Renal pelvis (tissue), 1 donor: ENCODE measurements at regions not wholly inside any gene's neighbourhood (a gene's known extent, or its start where the extent isn't known, plus 50 kb on each side); places are given as distances from the start of the nearest gene placed in this dataset.
"Not testable (repeated sequence)": the region's sequence is repeated elsewhere in the genome, so short reads cannot be mapped to it uniquely, and the experiment has no call there.

Experiments used
- DNase-seq: peaks from one replicate; pipeline ENCODE4 v3.0.0-alpha.2; 2013

DNA sequence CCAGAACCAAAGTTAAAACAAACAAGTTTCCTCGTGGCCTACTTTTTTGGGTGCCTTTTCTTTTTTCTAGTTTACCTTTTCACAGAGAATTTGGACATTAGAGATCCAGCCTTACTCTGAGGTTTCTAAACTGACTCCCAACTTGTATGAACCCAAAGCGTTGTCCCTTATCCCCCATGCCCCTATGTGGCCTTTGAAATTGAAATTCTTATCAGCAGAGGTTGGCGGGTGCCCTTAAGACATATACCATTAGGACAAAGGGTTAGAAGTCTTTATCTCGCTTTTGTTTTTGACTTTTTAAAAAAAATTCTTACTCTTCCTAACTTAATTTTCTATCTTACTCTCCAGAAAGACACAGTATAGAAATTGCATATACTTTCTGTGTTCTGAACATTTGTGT is 76.3 kb upstream of the C7orf33 start:
- DNase-seq: no peak

DNA sequence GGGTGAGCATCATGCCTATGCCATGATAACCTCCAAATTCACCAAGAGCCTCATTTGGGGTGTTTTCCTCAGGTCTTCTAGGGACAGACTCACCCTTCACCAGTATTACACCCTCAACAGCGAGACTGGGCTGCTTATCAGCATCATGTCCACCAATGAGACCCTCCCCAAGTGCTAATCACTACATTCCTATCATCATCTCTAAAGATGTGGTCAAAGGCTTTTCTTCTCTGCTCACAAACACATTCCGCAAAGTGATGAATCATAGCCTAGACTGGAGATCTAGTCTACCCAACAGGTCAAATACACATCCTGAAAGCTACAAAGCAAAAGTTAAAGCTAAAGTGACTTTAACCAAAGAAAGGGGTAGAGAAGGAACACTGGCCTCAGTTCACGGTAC is 75.3 kb upstream of the C7orf33 start:
- DNase-seq: no peak

DNA sequence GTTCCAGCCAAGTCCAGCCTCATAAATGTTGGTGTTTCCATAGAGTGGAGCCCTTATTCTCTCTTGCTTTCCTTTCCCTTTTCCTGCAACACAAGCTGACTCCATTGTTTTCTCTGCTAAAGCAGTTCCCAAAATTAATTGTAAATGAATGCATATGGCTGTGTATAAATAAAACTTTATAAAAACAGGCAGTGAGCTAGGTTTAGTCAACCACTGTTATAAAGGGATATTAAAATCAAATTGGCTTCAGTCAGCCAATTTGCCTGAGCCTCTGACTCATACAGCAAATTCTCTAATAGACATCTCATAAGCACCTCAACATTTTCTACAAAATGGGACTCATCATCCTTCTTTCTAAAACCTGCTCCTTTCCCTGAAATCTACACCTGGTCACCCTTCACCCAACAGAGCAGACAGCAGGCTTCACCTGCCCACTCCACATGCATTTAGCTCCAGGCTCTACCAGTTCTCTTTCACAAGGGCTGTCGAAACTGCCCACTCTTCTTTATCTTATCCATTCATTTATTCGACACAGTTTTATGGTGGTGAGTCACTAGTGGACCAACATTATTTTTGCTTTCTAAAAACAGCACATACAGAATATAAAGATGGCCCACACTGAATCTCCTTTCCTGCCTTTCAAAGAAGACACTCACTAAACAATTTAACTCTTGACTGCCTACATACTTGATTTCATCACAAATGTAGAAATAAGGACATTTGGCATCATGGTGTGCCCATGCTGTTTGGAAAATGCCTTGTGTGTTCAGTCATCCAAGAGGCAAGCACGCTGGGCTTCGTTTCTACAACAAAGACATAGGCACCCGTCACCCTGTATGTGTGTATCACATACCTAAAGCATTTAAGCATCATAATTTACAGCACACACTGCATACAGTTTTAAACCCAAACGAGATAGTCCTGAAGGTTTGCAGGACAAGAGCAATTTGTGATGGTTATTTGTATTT is 74.6 kb upstream of the C7orf33 start:
- DNase-seq: no peak

DNA sequence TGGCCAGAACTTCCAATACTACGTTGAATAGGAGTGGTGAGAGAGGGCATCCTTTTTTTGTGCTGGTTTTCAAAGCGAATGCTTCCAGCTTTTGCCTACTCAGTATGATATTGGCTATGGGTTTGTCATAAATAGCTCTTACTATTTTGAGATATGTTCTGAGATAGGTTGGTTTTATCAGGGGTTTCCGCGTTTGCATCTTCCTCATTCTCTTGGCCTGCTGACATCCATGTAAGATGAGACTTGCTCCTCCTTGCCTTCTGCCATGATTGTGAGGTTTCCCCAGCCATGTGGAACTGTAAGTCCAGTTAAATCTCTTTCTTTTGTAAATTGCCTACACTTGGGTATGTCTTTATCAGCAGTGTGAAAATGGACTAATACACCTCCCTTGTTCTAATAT is 71.2 kb upstream of the C7orf33 start:
- DNase-seq: not testable (repeated sequence)

DNA sequence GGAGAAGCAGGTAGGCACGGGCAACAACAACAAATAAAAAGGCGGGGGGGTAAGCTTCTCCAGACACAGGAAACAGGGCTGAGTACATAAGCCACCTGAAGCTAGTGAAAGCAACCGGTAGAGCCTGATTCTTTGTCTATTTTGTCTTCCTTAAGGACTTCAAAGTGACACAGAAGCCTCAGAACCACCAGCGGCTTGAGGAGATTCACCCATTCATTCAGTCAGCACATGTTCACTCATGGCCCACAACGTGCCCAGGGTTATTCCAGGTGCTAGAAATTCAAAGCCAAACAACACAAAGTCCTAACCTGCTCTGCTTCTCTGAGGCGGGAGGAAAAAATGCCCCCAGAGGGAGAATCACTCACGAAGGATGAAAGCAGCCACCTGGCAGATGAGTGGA is 69.3 kb upstream of the C7orf33 start:
- no peak for DNase-seq

DNA sequence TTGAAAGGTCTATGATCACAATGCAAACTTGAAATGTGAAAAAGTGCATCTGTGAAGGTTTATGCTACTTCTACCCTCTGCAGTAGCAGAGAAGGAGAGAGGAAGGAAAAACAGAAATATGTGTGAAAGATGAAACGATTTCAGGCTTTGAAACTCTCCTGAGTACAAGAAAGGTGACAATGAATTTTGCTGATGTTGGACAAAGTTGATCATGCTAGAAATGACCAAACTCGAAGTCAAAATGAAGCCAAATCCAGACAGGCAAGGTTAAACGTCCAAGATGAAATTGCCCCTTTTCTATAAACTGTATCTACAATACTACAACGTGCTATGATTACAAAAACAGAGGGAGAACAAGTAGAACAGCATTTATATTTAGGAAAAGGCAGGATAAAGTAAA is 67.0 kb upstream of the C7orf33 start:
- DNase-seq: no peak

DNA sequence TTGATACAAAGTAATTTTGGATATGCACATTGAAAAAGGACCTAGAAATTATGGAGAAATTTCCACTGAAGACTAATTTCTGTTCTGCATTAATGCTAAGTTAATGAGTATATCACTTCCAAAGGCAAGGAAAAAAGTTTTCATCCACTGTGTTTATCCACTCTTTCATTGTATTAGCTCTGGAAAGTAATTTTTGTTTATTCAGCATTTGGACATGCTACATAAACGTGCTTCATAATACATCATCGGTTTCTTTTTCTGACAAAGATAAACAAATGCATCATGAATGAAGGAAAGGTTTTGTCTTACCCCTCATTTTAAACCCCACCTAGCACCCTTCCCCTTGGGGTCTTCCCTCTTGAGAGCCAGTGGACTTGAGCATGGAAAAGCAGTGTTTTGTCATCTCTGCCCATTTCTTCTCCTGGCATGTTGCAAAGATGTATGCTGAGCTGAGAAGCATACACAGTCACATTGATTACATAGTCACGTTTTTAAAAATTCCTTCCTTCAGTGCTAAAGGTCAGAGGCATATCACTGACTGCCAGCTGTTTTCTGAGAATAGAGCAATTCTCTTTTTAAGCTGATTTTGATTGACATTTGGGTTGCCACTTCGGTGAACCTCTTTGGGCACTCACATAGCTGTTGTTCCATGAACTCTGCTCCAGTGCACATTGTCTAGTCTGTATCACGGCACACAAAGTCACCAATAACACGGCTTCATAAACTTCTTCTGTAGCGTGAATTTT is 65.9 kb upstream of the C7orf33 start:
- DNase-seq: no peak

DNA sequence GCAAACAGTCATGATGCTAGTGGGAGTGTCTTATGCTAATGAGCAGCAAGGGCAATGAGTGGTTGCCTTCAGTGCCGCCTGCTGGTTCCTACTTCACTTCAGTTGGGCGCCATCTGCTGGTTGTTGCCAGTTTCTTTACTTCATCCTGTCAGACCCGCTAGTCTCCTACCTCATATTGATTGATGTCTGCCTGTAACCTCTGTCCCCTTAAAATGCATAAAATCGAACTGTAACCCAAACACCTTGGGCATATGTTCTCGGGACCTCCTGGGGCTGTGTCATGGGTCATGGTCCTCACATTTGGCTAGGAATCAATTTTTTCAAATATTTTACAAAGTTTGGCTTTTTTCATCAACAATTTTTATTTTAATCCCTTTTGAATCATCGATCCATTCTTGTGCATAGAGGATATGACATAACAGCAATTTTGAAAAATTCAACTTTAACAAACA is 62.8 kb upstream of the C7orf33 start:
- peak; percentile 56 for DNase-seq

DNA sequence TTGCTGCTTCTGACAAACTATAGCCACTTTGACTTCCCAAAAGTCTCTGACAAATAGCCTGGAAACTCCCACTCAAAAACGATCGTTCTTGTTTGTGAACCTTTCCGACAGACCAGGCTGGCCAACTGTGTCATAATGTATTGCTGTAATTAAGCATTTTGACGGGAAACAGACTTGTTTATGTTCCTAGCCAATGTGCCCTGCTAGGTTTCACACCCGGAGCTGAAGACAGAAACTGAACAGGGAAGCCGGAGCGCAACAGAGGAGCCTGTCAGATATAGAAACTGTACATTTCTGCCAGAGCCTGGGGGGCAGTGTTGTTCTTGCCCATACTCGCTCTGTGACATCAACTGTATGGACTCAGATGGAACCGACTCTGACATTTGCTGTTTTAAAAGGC is 55.3 kb upstream of the C7orf33 start:
- DNase-seq: peak; percentile 80

DNA sequence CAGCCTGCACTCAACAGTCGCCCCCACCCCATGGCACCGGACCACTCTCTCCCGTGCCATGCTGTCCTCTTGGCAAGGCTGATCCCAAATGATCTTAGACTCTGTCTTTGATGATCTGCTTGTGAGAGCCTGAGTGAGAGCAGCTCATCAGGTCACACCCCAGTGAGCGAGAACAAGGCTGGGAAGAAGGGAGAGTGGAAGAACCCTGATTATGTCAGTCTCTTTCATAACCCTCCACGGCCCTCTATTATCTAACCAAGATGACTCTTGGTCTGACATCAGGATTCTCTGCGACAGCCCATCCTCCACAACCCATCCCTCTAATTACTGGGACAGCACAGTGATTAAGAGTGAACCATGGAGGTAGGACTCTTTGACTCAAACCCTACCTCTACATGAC is 53.1 kb upstream of the C7orf33 start:
- DNase-seq: no peak

DNA sequence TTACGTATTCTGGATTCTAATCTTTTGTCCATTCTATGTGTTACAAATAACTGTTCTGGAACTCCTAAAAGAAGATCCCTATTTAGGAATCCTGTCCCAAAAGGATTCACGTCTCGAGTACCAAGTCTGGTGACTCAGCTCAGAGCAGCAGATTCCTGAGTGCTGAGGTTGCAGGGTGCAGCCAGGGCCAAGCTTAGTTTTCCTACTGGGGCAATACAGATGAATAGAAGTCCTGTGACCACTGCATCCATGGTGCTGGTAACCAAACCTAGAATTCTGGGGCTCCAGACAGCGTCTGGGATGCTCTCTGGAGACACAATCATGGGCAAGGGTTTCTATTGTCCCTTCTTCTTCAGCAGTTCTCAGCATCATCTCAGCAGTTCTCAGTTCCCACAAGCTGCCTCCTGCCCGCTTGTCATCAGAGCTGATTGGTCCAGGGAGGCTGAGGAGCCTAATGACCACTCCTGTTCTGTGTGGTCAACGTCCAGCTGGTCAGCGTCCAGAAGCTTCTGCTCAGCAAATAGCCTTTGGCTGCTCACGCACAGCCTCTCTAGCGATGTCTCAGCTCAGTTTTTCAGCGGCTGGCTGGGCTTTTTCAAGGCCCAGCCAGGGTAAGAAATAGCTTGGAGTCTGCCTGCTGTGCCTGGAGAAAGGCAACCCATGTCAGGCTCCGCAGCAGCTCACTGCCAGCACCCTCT is 50.4 kb upstream of the C7orf33 start:
- DNase-seq: peak; percentile 15
